Endodermal cell (in vitro differentiated cells): ENCODE measurements at regions not wholly inside any gene's neighbourhood (a gene's known extent, or its start where the extent isn't known, plus 50 kb on each side); places are given as distances from the start of the nearest gene placed in this dataset.

Source experiments
- DNase-seq: peaks from one replicate; pipeline ENCODE4 v3.0.0-alpha.2; 2017
- H3K27ac ChIP-seq: 2 replicates; pipeline ENCODE4 v1.5.1; 2013; ENCODE audit warnings: mild to moderate bottlenecking, low read depth, low read length, moderate library complexity
- H3K27me3 ChIP-seq: 2 replicates; pipeline ENCODE4 v1.6.1; 2013; ENCODE audit warnings: mild to moderate bottlenecking, low read length, moderate library complexity; ENCODE audit not compliant: insufficient read depth, control insufficient read depth, poor library complexity, severe bottlenecking
- H3K36me3 ChIP-seq: 2 replicates; pipeline ENCODE4 v1.7.0; 2013; ENCODE audit warnings: mild to moderate bottlenecking, low read length, moderate library complexity; ENCODE audit not compliant: control insufficient read depth, insufficient read depth
- H3K4me1 ChIP-seq: one replicate; pipeline ENCODE4 v1.7.0; 2013; ENCODE audit warnings: low read length; ENCODE audit not compliant: control insufficient read depth, insufficient read depth
- H3K4me3 ChIP-seq: 2 replicates; pipeline ENCODE4 v1.5.1; 2013; ENCODE audit warnings: mild to moderate bottlenecking, low read length, moderate library complexity
- H3K9ac ChIP-seq: 2 replicates; pipeline ENCODE4 v1.6.1; 2013; ENCODE audit warnings: mild to moderate bottlenecking, low read length, moderate library complexity; ENCODE audit not compliant: poor library complexity, severe bottlenecking; ENCODE audit errors: extremely low read depth
- H3K9me3 ChIP-seq: 2 replicates; pipeline ENCODE4 v1.6.1; 2013; ENCODE audit warnings: mild to moderate bottlenecking, low read length, moderate library complexity; ENCODE audit not compliant: control insufficient read depth
- H3K27ac Mint-ChIP-seq: 2 replicates; pipeline ENCODE4 v1.8.0; 2020; ENCODE audit warnings: mixed read lengths
- H3K27me3 Mint-ChIP-seq: 2 replicates; pipeline ENCODE4 v1.8.0; 2021; ENCODE audit warnings: mild to moderate bottlenecking, mixed read lengths; ENCODE audit not compliant: insufficient read depth
- H3K36me3 Mint-ChIP-seq: 2 replicates; pipeline ENCODE4 v1.8.0; 2020; ENCODE audit warnings: low read depth, mixed read lengths
- H3K4me1 Mint-ChIP-seq: 2 replicates; pipeline ENCODE4 v1.8.0; 2020; ENCODE audit warnings: mixed read lengths
- H3K4me3 Mint-ChIP-seq: 2 replicates; pipeline ENCODE4 v1.8.0; 2020; ENCODE audit warnings: mild to moderate bottlenecking, moderate library complexity, mixed read lengths
- H3K9me3 Mint-ChIP-seq: 2 replicates; pipeline ENCODE4 v1.8.0; 2020; ENCODE audit warnings: mild to moderate bottlenecking, mixed read lengths
- CTCF ChIP-seq: fragments of 200-600 bp; sonication (generic); conservative IDR thresholded peaks from 2 replicates; pipeline ENCODE4 v1.5.0; 2021; ENCODE audit warnings: antibody characterized with exemption, mild to moderate bottlenecking
- WGBS, 2 experiments: methylation state at CpG; one replicate each; pipeline versions ENCODE4 v1.1.5 to v1.1.7; 2013; ENCODE audit warnings: missing lambda C conversion rate in 2 of 2, mixed read lengths in 1 of 2; ENCODE audit not compliant: insufficient coverage in 1 of 2, insufficient read length in 1 of 2; 5-methylcytosine and 5-hydroxymethylcytosine counted together

- WGBS, 2 experiments = 57 to 60% methylated on average over 4 of the region's 4 CpGs
These were observed 600.2 kb upstream of the TLE4 start for GRCh38 chr9:78971540-78971939.

GRCh38 chr9:78972303-78972999 lies 599.3 kb upstream of the TLE4 start:
- H3K4me3 ChIP-seq = no peak overlapping the region
- H3K27ac ChIP-seq = no peak overlapping the region
- TF ChIP-seq CTCF = no peak
- H3K36me3 ChIP-seq = no peaks in the 10 kb centered on the region
- no peaks in the 10 kb centered on the region for H3K27me3 ChIP-seq
- no peak overlapping the region for H3K9ac ChIP-seq
- no peak overlapping the region for H3K4me3 Mint-ChIP-seq
- WGBS, 2 experiments = 0 to 23% methylated on average over 1 of the region's 1 CpG
- H3K9me3 Mint-ChIP-seq = peaks cover 28% of the 10 kb centered on the region
- peaks cover 18% of the 10 kb centered on the region for H3K4me1 Mint-ChIP-seq
- H3K9me3 ChIP-seq = peaks cover 38% of the 10 kb centered on the region
- peaks cover 6% of the 10 kb centered on the region for H3K36me3 Mint-ChIP-seq
- no peak for DNase-seq
- no peaks in the 10 kb centered on the region for H3K27me3 Mint-ChIP-seq
- H3K27ac Mint-ChIP-seq = no peak overlapping the region
- H3K4me1 ChIP-seq = no peaks in the 10 kb centered on the region

More at GRCh38 chr9:78971540-78971939, 600.2 kb upstream of the TLE4 start:
- Histone ChIP-seq H3K9ac (no peak overlapping the region), H3K36me3 (no peaks in the 10 kb centered on the region), H3K9me3 (peaks cover 46% of the 10 kb centered on the region), H3K4me3 (no peak overlapping the region), H3K27ac (no peak overlapping the region), H3K27me3 (no peaks in the 10 kb centered on the region), H3K4me1 (no peaks in the 10 kb centered on the region)
- Mint-ChIP-seq H3K36me3 (peaks cover 6% of the 10 kb centered on the region), H3K9me3 (peaks cover 31% of the 10 kb centered on the region), H3K4me3 (no peak overlapping the region), H3K27ac (peak overlapping the region; percentile 42), H3K4me1 (peaks cover 18% of the 10 kb centered on the region), H3K27me3 (no peaks in the 10 kb centered on the region)
- TF ChIP-seq CTCF = no peak
- DNase-seq = peak; percentile 55

GRCh38 chr9:78973907-78974306 lies 597.9 kb upstream of the TLE4 start:
- Histone ChIP-seq H3K4me1 (no peaks in the 10 kb centered on the region), H3K9ac (no peak overlapping the region), H3K9me3 (peaks cover 26% of the 10 kb centered on the region), H3K4me3 (no peak overlapping the region), H3K27ac (no peak overlapping the region), H3K36me3 (no peaks in the 10 kb centered on the region), H3K27me3 (no peaks in the 10 kb centered on the region)
- no peak for DNase-seq
- no peak overlapping the region for H3K4me3 Mint-ChIP-seq
- H3K9me3 Mint-ChIP-seq = peaks cover 15% of the 10 kb centered on the region
- no peaks in the 10 kb centered on the region for H3K27me3 Mint-ChIP-seq
- no peak for TF ChIP-seq CTCF
- peaks cover 18% of the 10 kb centered on the region for H3K4me1 Mint-ChIP-seq
- no peak overlapping the region for H3K27ac Mint-ChIP-seq
- H3K36me3 Mint-ChIP-seq = peaks cover 3% of the 10 kb centered on the region
